ENCODE measurements at regions not wholly inside any gene's neighbourhood (a gene's known extent, or its start where the extent isn't known, plus 50 kb on each side); places are given as distances from the start of the nearest gene placed in this dataset.

DNA sequence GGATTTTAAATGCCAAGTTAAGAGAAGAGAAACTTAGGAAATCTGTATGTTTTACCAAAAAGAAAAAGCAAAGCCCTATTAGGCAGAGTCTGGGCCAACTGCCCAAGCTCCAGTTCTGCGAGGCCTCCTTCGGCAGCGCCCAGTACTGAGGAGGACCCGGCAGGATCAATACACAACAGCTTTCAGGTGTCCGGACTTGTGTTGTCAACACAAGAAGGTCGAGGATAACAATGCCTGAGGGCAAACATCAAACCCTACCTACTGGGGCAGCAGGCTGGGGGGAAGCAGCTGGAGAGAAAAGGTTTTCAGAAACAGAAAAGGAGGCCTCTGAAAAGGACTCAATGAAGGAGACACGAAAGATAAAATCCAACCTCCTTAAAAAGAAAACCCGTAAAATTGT lies 98.1 kb upstream of the GJB5 start:
- TF ChIP-seq SIN3A (IDR thresholded peaks at IDR 0.05; ENCODE audit: borderline replicate concordance, insufficient read depth, low read depth, low read length) (no peak), TCF7L2 (IDR thresholded peaks at IDR 0.05; ENCODE audit: low read depth, low read length) (no peak), POLR2AphosphoS5 (IDR thresholded peaks at IDR 0.05; ENCODE audit: low read depth, low read length) (no peak)
- TF ChIP-seq, protein P1, sequence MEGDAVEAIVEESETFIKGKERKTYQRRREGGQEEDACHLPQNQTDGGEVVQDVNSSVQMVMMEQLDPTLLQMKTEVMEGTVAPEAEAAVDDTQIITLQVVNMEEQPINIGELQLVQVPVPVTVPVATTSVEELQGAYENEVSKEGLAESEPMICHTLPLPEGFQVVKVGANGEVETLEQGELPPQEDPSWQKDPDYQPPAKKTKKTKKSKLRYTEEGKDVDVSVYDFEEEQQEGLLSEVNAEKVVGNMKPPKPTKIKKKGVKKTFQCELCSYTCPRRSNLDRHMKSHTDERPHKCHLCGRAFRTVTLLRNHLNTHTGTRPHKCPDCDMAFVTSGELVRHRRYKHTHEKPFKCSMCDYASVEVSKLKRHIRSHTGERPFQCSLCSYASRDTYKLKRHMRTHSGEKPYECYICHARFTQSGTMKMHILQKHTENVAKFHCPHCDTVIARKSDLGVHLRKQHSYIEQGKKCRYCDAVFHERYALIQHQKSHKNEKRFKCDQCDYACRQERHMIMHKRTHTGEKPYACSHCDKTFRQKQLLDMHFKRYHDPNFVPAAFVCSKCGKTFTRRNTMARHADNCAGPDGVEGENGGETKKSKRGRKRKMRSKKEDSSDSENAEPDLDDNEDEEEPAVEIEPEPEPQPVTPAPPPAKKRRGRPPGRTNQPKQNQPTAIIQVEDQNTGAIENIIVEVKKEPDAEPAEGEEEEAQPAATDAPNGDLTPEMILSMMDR (IDR thresholded peaks at IDR 0.05) = no peak
- TF ChIP-seq, protein P2, sequence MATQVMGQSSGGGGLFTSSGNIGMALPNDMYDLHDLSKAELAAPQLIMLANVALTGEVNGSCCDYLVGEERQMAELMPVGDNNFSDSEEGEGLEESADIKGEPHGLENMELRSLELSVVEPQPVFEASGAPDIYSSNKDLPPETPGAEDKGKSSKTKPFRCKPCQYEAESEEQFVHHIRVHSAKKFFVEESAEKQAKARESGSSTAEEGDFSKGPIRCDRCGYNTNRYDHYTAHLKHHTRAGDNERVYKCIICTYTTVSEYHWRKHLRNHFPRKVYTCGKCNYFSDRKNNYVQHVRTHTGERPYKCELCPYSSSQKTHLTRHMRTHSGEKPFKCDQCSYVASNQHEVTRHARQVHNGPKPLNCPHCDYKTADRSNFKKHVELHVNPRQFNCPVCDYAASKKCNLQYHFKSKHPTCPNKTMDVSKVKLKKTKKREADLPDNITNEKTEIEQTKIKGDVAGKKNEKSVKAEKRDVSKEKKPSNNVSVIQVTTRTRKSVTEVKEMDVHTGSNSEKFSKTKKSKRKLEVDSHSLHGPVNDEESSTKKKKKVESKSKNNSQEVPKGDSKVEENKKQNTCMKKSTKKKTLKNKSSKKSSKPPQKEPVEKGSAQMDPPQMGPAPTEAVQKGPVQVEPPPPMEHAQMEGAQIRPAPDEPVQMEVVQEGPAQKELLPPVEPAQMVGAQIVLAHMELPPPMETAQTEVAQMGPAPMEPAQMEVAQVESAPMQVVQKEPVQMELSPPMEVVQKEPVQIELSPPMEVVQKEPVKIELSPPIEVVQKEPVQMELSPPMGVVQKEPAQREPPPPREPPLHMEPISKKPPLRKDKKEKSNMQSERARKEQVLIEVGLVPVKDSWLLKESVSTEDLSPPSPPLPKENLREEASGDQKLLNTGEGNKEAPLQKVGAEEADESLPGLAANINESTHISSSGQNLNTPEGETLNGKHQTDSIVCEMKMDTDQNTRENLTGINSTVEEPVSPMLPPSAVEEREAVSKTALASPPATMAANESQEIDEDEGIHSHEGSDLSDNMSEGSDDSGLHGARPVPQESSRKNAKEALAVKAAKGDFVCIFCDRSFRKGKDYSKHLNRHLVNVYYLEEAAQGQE (IDR thresholded peaks at IDR 0.05; ENCODE audit: insufficient read depth in 1 of 2, low read depth in 2 of 2, low read length in 1 of 2) = no peak
- intact Hi-C loops (cut with micrococcal nuclease; ENCODE audit: unreplicated experiment) = no loop called here
- ChIA-PET POLR2A (no interaction called here), CTCF (no interaction called here)
- Histone ChIP-seq H3K36me3 (ENCODE audit: control insufficient read depth, insufficient read depth, low read length) (no peaks in the 10 kb centered on the region), H3K4me3 (ENCODE audit: low read depth in 2 of 2, low read length in 2 of 2) (no peak overlapping the region), H3K27ac (ENCODE audit: low read length) (no peak overlapping the region), H3K4me1 (ENCODE audit: control insufficient read depth, insufficient read depth, low read length) (no peaks in the 10 kb centered on the region), H3K27me3 (ENCODE audit: control insufficient read depth, insufficient read depth, low read length) (peaks cover 6% of the 10 kb centered on the region), H3K9me3 (ENCODE audit: control insufficient read depth, insufficient read depth, low read depth, low read length) (no peaks in the 10 kb centered on the region)
- DNase-seq (ENCODE audit: low read depth, low spot score) (no peak), ATAC-seq (no peak)
- in situ Hi-C loops (cut with HindIII; ENCODE audit: low pct_unique_long_range_greater_than_20kb, low sequenced_read_pairs) = no loop called here
- BruUV-seq (replicated peaks) = no TSS peak

DNA sequence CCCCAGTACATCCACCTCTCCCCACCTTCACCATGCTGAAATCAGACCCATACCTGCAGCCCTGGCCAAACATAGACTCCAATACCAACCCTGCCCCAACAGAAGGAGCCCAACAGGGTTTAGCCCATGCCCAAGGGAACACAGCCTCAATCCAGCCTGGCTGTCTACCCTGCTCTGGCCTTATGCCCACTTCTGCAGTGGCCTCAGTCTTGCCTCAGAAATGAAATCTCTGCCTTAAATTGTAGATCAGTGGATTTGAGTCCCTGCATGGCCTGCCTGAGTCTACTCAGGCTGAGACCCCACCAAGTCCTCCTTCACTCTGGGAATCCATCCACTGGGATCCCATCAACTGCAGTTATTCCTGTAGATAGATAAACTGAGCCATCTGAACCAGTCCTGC lies 97.6 kb upstream of the GJB5 start:
- H3K9me3 ChIP-seq (ENCODE audit: control insufficient read depth, insufficient read depth, low read depth, low read length) = no peaks in the 10 kb centered on the region
- BruUV-seq (replicated peaks) = no TSS peak
- in situ Hi-C loops (cut with HindIII; ENCODE audit: low pct_unique_long_range_greater_than_20kb, low sequenced_read_pairs) (no loop called here), intact Hi-C loops (cut with micrococcal nuclease; ENCODE audit: unreplicated experiment) (no loop called here)
- POLR2A ChIA-PET = no interaction called here
- DNase-seq (ENCODE audit: low read depth, low spot score) (no peak), ATAC-seq (no peak)
- TF ChIP-seq SIN3A (IDR thresholded peaks at IDR 0.05; ENCODE audit: borderline replicate concordance, insufficient read depth, low read depth, low read length) (no peak), TCF7L2 (IDR thresholded peaks at IDR 0.05; ENCODE audit: low read depth, low read length) (no peak), POLR2AphosphoS5 (IDR thresholded peaks at IDR 0.05; ENCODE audit: low read depth, low read length) (no peak)
- TF ChIP-seq, protein P2 (IDR thresholded peaks at IDR 0.05; ENCODE audit: insufficient read depth in 1 of 2, low read depth in 2 of 2, low read length in 1 of 2) = no peak
- TF ChIP-seq, protein P1 (IDR thresholded peaks at IDR 0.05) = no peak
- H3K27me3 ChIP-seq (ENCODE audit: control insufficient read depth, insufficient read depth, low read length) = peaks cover 6% of the 10 kb centered on the region
- H3K4me3 ChIP-seq (ENCODE audit: low read depth in 2 of 2, low read length in 2 of 2) = no peak overlapping the region
- H3K27ac ChIP-seq (ENCODE audit: low read length) = no peak overlapping the region
- no peaks in the 10 kb centered on the region for H3K36me3 ChIP-seq (ENCODE audit: control insufficient read depth, insufficient read depth, low read length)
- H3K4me1 ChIP-seq (ENCODE audit: control insufficient read depth, insufficient read depth, low read length) = no peaks in the 10 kb centered on the region
- CTCF ChIA-PET = no interaction called here

Measured in Panc1 (cell line).